DND-41 (cell line): ENCODE measurements at regions not wholly inside any gene's neighbourhood (a gene's known extent, or its start where the extent isn't known, plus 50 kb on each side); places are given as distances from the start of the nearest gene placed in this dataset.

Experiments
- ATAC-seq: fragments of 200-7000 bp; cut with Tn5 transposase; 3 replicates; pipeline ENCODE4 v1.9.1; 2021; ENCODE audit warnings: low read depth; ENCODE audit not compliant: insufficient read depth
- DNase-seq: peaks from one replicate; pipeline ENCODE4 v3.0.0-alpha.2; 2020
- H2AFZ ChIP-seq: 2 replicates; pipeline ENCODE4 v1.6.0; 2012; ENCODE audit warnings: low read depth, low read length
- H3K27ac ChIP-seq: 2 replicates; pipeline ENCODE4 v1.5.1; 2012; ENCODE audit warnings: low read length, inconsistent platforms
- H3K27me3 ChIP-seq: fragments of 200-600 bp; sonication (generic); 2 replicates; pipeline ENCODE4 v1.6.0; 2012; ENCODE audit warnings: low read length, mild to moderate bottlenecking, inconsistent platforms; ENCODE audit not compliant: insufficient read depth, poor library complexity
- H3K36me3 ChIP-seq: 2 replicates; pipeline ENCODE4 v1.5.1; 2012; ENCODE audit warnings: low read length, inconsistent platforms; ENCODE audit not compliant: insufficient read depth
- H3K4me1 ChIP-seq: 2 replicates; pipeline ENCODE4 v1.5.1; 2012; ENCODE audit warnings: mild to moderate bottlenecking, low read length; ENCODE audit not compliant: insufficient read depth
- H3K4me2 ChIP-seq: 2 replicates; pipeline ENCODE4 v1.6.0; 2012; ENCODE audit warnings: mild to moderate bottlenecking, moderate library complexity, low read length, inconsistent platforms; ENCODE audit not compliant: insufficient read depth
- H3K4me3 ChIP-seq, 2 experiments: fragments of 200-600 bp in 1 of 2; shearing (Covaris generic) in 1 of 2; 2 replicates each; pipeline ENCODE4 v1.5.1; 2012 to 2016; ENCODE audit warnings: inconsistent platforms in 2 of 2, low read length in 2 of 2, mild to moderate bottlenecking in 2 of 2, low read depth in 1 of 2, moderate library complexity in 1 of 2
- H3K79me2 ChIP-seq: 2 replicates; pipeline ENCODE4 v1.6.0; 2012; ENCODE audit warnings: low read length, inconsistent platforms; ENCODE audit not compliant: insufficient read depth
- H3K9ac ChIP-seq: 2 replicates; pipeline ENCODE4 v1.6.0; 2012; ENCODE audit warnings: low read depth, mild to moderate bottlenecking, inconsistent platforms, low read length, moderate library complexity
- H3K9me3 ChIP-seq: 2 replicates; pipeline ENCODE4 v1.5.1; 2012; ENCODE audit warnings: low read length, moderate library complexity, mild to moderate bottlenecking, inconsistent platforms; ENCODE audit not compliant: insufficient read depth, severe bottlenecking
- H4K20me1 ChIP-seq: 2 replicates; pipeline ENCODE4 v1.6.0; 2012; ENCODE audit warnings: low read length; ENCODE audit not compliant: insufficient read depth
- CTCF ChIP-seq: IDR thresholded peaks from 2 replicates; pipeline ENCODE4 v1.5.1; 2012; ENCODE audit warnings: borderline replicate concordance, low read length, moderate library complexity, mild to moderate bottlenecking; ENCODE audit not compliant: poor library complexity, severe bottlenecking; ENCODE audit errors: extremely low read depth
- EZH2 ChIP-seq: IDR thresholded peaks from 3 replicates; pipeline ENCODE4 v1.6.1; 2012; ENCODE audit warnings: borderline replicate concordance, low read depth, mild to moderate bottlenecking, moderate library complexity, low read length, inconsistent platforms; ENCODE audit not compliant: severe bottlenecking

DNA sequence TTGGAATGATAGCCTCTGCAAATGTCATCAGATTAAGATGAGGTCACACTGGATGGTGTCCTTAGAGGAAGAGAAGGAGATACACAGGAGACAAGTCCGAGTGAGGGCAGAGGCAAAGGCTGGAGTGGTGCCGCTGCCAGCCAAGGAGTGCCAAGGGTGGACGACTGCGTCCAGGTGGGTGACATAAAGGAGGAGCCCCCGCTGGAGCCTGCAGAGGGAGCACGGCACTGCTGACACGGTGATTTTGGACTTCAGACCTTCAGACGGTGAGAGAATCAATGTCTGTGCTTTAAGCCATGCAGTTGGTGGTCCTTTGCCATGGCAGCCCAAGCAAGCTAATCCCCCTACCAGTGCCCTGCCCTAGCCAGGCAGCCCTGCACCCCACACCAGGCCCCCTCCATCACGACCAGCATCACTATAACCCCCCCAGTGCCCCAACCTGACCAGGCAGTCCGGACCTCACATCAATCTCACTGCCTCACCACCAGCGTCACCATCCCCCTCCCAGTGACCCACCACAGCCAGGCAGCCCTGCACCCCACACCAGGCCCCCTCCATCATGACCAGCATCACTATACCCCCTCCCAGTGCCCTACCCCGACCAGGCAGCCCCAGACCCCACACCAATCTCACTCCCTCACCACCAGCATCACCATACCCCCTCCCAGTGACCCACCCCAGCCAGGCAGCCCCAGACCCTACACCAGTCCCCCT, 130.0 kb downstream of the HMX1 start:
- DNase-seq (no peak), ATAC-seq (no peak)
- H3K9ac ChIP-seq, result no peak overlapping the region
- no peak overlapping the region for H3K4me3 ChIP-seq
- no peaks in the 10 kb centered on the region for H3K4me1 ChIP-seq
- no peaks in the 10 kb centered on the region for H3K27me3 ChIP-seq
- no peaks in the 10 kb centered on the region for H3K79me2 ChIP-seq
- H4K20me1 ChIP-seq, result no peaks in the 10 kb centered on the region
- no peak overlapping the region for H3K27ac ChIP-seq
- H3K4me2 ChIP-seq, result no peak overlapping the region
- TF ChIP-seq CTCF, result no peak
- TF ChIP-seq EZH2, result no peak
- no peak overlapping the region for H2AFZ ChIP-seq
- H3K36me3 ChIP-seq, result no peaks in the 10 kb centered on the region
- H3K9me3 ChIP-seq, result no peaks in the 10 kb centered on the region

DNA sequence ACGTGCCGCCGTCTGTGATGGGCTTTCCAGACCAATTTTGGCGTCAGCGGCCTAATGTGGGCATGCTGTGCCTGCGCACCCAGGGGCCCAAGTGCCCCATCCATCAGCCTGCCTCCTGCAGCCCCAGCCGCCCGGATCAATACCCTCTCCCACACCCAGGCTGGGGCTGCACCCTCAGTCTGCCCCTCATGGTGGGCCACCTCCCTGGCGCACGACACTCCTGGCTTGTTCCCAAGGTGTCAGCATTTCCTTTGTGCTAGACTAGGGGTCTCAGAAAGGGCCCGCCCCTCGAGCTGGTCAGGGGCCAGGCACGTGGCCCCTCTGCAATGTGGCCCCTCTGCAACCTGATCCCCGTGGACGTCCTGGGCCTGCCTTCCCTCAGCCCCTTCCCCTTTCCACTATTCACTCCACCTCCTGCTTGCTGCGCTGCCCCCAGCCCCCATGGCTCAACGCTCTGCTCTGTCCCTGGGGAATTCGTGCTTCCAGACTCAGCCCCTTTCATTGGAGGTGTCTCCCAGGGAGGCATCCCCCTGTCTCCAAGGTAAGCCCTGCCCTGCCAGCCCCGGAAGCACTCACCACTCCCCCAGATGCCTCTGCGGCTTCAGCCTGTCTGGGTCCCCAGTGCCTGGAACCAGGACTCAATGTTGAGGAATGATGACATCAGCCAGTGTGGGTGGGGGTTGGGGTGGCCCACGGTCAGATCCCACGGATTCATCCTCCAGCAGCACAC, 130.8 kb downstream of the HMX1 start:
- H3K4me3 ChIP-seq, result no peak overlapping the region
- H3K9ac ChIP-seq, result no peak overlapping the region
- no peak overlapping the region for H3K4me2 ChIP-seq
- no peaks in the 10 kb centered on the region for H3K27me3 ChIP-seq
- H3K4me1 ChIP-seq, result no peaks in the 10 kb centered on the region
- H2AFZ ChIP-seq, result no peak overlapping the region
- no peak for ATAC-seq
- TF ChIP-seq EZH2 (no peak), CTCF (no peak)
- H3K36me3 ChIP-seq, result no peaks in the 10 kb centered on the region
- no peaks in the 10 kb centered on the region for H3K9me3 ChIP-seq
- no peaks in the 10 kb centered on the region for H4K20me1 ChIP-seq
- H3K79me2 ChIP-seq, result no peaks in the 10 kb centered on the region
- no peak overlapping the region for H3K27ac ChIP-seq
- DNase-seq, result no peak

- no peak for TF ChIP-seq CTCF
- TF ChIP-seq EZH2, result no peak
- ATAC-seq, result no peak
- no peaks in the 10 kb centered on the region for H3K36me3 ChIP-seq
- H3K79me2 ChIP-seq, result no peaks in the 10 kb centered on the region
- no peak overlapping the region for H3K27ac ChIP-seq
- H3K9ac ChIP-seq, result no peak overlapping the region
- no peaks in the 10 kb centered on the region for H3K27me3 ChIP-seq
- no peak for DNase-seq
- H3K4me1 ChIP-seq, result no peaks in the 10 kb centered on the region
- no peak overlapping the region for H3K4me2 ChIP-seq
- no peak overlapping the region for H3K4me3 ChIP-seq
- no peaks in the 10 kb centered on the region for H3K9me3 ChIP-seq
- no peaks in the 10 kb centered on the region for H4K20me1 ChIP-seq
- H2AFZ ChIP-seq, result no peak overlapping the region
These were observed 131.6 kb downstream of the HMX1 start for GRCh38 chr4:8739820-8740665.
